ENCODE measurements at regions not wholly inside any gene's neighbourhood (a gene's known extent, or its start where the extent isn't known, plus 50 kb on each side); places are given as distances from the start of the nearest gene placed in this dataset.

DNA sequence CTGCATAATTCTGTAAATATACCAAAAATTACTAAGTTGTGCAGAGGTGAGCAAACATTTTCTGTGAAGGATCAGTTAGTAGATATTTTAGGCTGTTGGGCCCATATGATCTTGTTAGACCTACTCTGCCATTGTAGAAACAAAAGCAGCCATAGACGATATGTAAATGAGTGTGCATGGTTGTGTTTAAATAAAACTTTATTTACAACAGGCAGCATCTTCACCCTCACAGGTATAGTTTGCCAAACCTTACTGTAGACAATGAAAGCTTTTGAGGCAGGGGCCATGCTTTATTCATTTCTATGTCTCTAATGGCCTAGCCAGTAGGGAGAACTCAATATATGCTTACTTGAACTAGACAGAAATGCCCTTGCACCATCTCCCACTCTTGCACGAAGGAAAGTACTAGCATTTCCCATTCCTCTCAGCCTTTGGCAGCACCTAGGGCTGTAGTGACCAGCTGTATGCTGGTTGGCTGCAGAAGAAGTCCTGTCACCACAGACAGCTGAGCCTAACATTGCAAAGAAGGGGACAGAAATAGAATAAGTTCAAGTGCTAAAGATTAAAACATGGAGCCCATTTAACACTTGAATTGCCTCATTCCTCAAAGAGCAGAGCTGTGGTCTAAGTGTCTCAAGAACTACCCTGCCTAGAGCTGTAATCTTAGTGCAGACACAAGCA is 305.1 kb upstream of the MGAT5 start:
- POLR2A ChIA-PET: no interaction called here

DNA sequence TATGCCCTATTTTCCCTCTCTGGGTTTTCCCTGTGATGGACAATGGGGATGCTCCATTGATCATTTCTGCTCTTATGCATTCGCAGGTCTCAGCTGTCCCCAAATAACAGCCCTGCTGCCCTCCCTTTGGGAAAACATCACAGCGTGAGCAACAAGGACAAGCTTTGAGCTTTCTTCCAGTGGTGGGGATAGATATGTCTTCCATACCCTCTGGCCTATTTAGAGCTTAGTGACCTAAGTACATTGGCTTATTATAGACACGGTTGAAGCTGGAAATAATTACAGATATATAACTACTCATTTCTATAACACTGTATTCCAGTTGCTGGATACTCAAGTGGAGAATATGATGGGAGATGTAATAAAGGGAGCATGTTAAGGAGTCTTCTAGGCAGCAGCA is 304.3 kb upstream of the MGAT5 start:
- Mint-ChIP-seq H3K4me1 (ENCODE audit: insufficient read depth, unreplicated experiment) (no peaks in the 10 kb centered on the region), H3K4me3 (ENCODE audit: unreplicated experiment) (no peak overlapping the region), H3K27ac (ENCODE audit: low read depth, unreplicated experiment) (no peak overlapping the region), H3K36me3 (ENCODE audit: insufficient read depth, unreplicated experiment) (no peaks in the 10 kb centered on the region), H3K9me3 (ENCODE audit: unreplicated experiment) (no peaks in the 10 kb centered on the region), H3K27me3 (ENCODE audit: insufficient read depth, unreplicated experiment) (no peaks in the 10 kb centered on the region)
- ChIA-PET POLR2A (no interaction called here), CTCF (interaction anchor here (0.6 to 1.6 kb wide), 2 partner anchors 12 to 63 kb away, joined by 4 read pairs; no protein-coding TSS in a partner anchor)
- no TSS peak for BruUV-seq (replicated peaks)
- TF ChIP-seq, protein P1, sequence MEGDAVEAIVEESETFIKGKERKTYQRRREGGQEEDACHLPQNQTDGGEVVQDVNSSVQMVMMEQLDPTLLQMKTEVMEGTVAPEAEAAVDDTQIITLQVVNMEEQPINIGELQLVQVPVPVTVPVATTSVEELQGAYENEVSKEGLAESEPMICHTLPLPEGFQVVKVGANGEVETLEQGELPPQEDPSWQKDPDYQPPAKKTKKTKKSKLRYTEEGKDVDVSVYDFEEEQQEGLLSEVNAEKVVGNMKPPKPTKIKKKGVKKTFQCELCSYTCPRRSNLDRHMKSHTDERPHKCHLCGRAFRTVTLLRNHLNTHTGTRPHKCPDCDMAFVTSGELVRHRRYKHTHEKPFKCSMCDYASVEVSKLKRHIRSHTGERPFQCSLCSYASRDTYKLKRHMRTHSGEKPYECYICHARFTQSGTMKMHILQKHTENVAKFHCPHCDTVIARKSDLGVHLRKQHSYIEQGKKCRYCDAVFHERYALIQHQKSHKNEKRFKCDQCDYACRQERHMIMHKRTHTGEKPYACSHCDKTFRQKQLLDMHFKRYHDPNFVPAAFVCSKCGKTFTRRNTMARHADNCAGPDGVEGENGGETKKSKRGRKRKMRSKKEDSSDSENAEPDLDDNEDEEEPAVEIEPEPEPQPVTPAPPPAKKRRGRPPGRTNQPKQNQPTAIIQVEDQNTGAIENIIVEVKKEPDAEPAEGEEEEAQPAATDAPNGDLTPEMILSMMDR (IDR thresholded peaks at IDR 0.05; ENCODE audit: unreplicated experiment): no peak
- DNase-seq (ENCODE audit: unreplicated experiment): no peak
- intact Hi-C loops (cut with micrococcal nuclease): no loop called here

More for the DNA sequence above, 305.1 kb upstream of the MGAT5 start:
- H3K4me3 Mint-ChIP-seq (ENCODE audit: unreplicated experiment): no peak overlapping the region
- no peaks in the 10 kb centered on the region for H3K36me3 Mint-ChIP-seq (ENCODE audit: insufficient read depth, unreplicated experiment)
- H3K27ac Mint-ChIP-seq (ENCODE audit: low read depth, unreplicated experiment): no peak overlapping the region
- BruUV-seq (replicated peaks): no TSS peak
- no peaks in the 10 kb centered on the region for H3K27me3 Mint-ChIP-seq (ENCODE audit: insufficient read depth, unreplicated experiment)
- DNase-seq (ENCODE audit: unreplicated experiment): no peak
- TF ChIP-seq, protein P1 (IDR thresholded peaks at IDR 0.05; ENCODE audit: unreplicated experiment): no peak
- no peaks in the 10 kb centered on the region for H3K9me3 Mint-ChIP-seq (ENCODE audit: unreplicated experiment)
- no peaks in the 10 kb centered on the region for H3K4me1 Mint-ChIP-seq (ENCODE audit: insufficient read depth, unreplicated experiment)
- CTCF ChIA-PET: interaction anchor here (0.7 to 1.6 kb wide), 2 partner anchors 11 to 834 kb away, joined by 3 to 4 read pairs; no protein-coding TSS in a partner anchor
- intact Hi-C loops (cut with micrococcal nuclease): no loop called here

DNA sequence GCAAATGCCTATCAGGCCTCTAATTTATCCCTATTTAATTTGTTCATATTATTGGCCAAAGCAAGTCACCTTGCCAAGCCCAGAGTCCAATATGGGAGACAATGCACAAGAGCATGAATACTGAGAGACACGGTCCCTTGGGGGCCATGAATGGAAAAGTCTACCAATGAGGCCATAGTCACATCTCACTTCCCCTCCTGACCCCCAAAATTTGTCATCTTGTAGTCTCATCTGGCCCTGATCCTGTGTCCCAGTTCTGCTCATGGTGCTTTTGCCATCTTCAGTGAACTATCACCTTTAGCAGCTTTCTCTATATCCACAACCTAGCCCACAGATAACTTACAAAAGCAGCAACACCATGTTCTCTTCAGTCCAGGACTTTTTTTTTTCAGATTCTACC is 302.7 kb upstream of the MGAT5 start:
- no peak overlapping the region for H3K27ac Mint-ChIP-seq (ENCODE audit: low read depth, unreplicated experiment)
- no peaks in the 10 kb centered on the region for H3K36me3 Mint-ChIP-seq (ENCODE audit: insufficient read depth, unreplicated experiment)
- no peak overlapping the region for H3K4me3 Mint-ChIP-seq (ENCODE audit: unreplicated experiment)
- peaks cover 8% of the 10 kb centered on the region for H3K27me3 Mint-ChIP-seq (ENCODE audit: insufficient read depth, unreplicated experiment)
- intact Hi-C loops (cut with micrococcal nuclease): no loop called here
- ChIA-PET CTCF (no interaction called here), POLR2A (no interaction called here)
- no TSS peak for BruUV-seq (replicated peaks)
- no peak for DNase-seq (ENCODE audit: unreplicated experiment)
- TF ChIP-seq, protein P1 (IDR thresholded peaks at IDR 0.05; ENCODE audit: unreplicated experiment): no peak
- no peaks in the 10 kb centered on the region for H3K4me1 Mint-ChIP-seq (ENCODE audit: insufficient read depth, unreplicated experiment)
- no peaks in the 10 kb centered on the region for H3K9me3 Mint-ChIP-seq (ENCODE audit: unreplicated experiment)

DNA sequence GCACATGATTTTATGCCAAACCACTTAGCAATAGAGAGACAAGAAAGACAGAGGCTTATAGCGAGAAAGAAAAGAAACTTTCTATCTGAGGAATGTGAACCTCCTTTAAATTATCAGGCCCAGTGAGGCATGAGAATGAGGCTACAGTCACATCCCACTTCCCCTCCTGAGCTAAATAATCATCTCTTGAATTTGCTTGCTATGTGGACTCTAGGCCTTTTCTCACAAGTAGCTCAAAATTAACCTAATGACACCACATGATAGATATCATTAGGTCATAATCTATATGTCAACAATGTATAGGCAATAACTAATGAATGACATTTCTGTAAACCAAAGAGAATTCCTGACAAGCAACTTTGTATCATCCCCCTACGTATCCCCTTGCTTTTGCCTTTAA is 301.5 kb upstream of the MGAT5 start:
- intact Hi-C loops (cut with micrococcal nuclease): no loop called here
- Mint-ChIP-seq H3K4me1 (ENCODE audit: insufficient read depth, unreplicated experiment) (no peaks in the 10 kb centered on the region), H3K4me3 (ENCODE audit: unreplicated experiment) (no peak overlapping the region), H3K36me3 (ENCODE audit: insufficient read depth, unreplicated experiment) (no peaks in the 10 kb centered on the region), H3K27me3 (ENCODE audit: insufficient read depth, unreplicated experiment) (peaks cover 18% of the 10 kb centered on the region), H3K27ac (ENCODE audit: low read depth, unreplicated experiment) (no peak overlapping the region), H3K9me3 (ENCODE audit: unreplicated experiment) (no peaks in the 10 kb centered on the region)
- DNase-seq (ENCODE audit: unreplicated experiment): no peak
- ChIA-PET POLR2A (no interaction called here), CTCF (interaction anchor here (0.9 kb wide), 1 partner anchor 56 kb away, joined by 3 read pairs; no protein-coding TSS in a partner anchor)
- TF ChIP-seq, protein P1 (IDR thresholded peaks at IDR 0.05; ENCODE audit: unreplicated experiment): no peak
- BruUV-seq (replicated peaks): no TSS peak
